ENCODE measurements at regions not wholly inside any gene's neighbourhood (a gene's known extent, or its start where the extent isn't known, plus 50 kb on each side); places are given as distances from the start of the nearest gene placed in this dataset.

GRCh38 chr18:61657066-61657732, 235.6 kb downstream of the RNF152 start:
- Histone ChIP-seq H3K4me3 (ENCODE audit: low read depth, low read length) (no peak overlapping the region), H4K91ac (ENCODE audit: low read depth, low read length) (no peak overlapping the region), H3K79me1 (ENCODE audit: low read length) (no peaks in the 10 kb centered on the region), H2AK5ac (ENCODE audit: low read length) (no peak overlapping the region), H2BK120ac (ENCODE audit: insufficient read depth, low read length, poor library complexity) (no peak overlapping the region), H3K27me3 (ENCODE audit: insufficient read depth, low read length) (no peaks in the 10 kb centered on the region), H3K23ac (ENCODE audit: low read length) (no peak overlapping the region), H3K79me2 (ENCODE audit: control insufficient read depth, insufficient read depth, low read length, poor library complexity) (no peaks in the 10 kb centered on the region), H3K14ac (ENCODE audit: low read length) (no peak overlapping the region), H3K4me2 (ENCODE audit: low read length) (no peak overlapping the region), H3K4ac (ENCODE audit: low read depth, low read length) (no peak overlapping the region), H2BK12ac (ENCODE audit: low read length) (no peak overlapping the region), H3K9ac (ENCODE audit: low read length) (no peak overlapping the region), H2AFZ (ENCODE audit: insufficient read depth, low read length, poor library complexity) (no peak overlapping the region), H3K18ac (ENCODE audit: low read length) (no peak overlapping the region), H4K12ac (ENCODE audit: low read depth, low read length) (no peak overlapping the region), H3K9me3 (ENCODE audit: insufficient read depth, low read depth, low read length) (peaks cover 2% of the 10 kb centered on the region), H4K8ac (ENCODE audit: low read depth, low read length) (no peak overlapping the region), H3K4me1 (ENCODE audit: control insufficient read depth in 1 of 2, insufficient read depth in 2 of 2, low read length in 2 of 2) (peaks cover 0 to 1% of the 10 kb centered on the region in 2 experiments), H2BK5ac (ENCODE audit: low read depth, low read length, poor library complexity) (no peak overlapping the region), H3K36me3 (ENCODE audit: control insufficient read depth in 1 of 2, insufficient read depth in 2 of 2, low read length in 2 of 2) (no peaks in the 10 kb centered on the region), H3K27ac (ENCODE audit: low read depth, low read length) (no peak overlapping the region)
- no CpG with 5 or more reads among the region's 3 CpGs for WGBS (ENCODE audit: extremely low coverage, insufficient coverage, insufficient read length)
- DNase-seq: no peak

GRCh38 chr18:61655630-61656029, 237.2 kb downstream of the RNF152 start:
- no peak overlapping the region for H2BK12ac ChIP-seq (ENCODE audit: low read length)
- H2BK5ac ChIP-seq (ENCODE audit: low read depth, low read length, poor library complexity): no peak overlapping the region
- no peak overlapping the region for H3K23ac ChIP-seq (ENCODE audit: low read length)
- no peak overlapping the region for H4K91ac ChIP-seq (ENCODE audit: low read depth, low read length)
- H3K27me3 ChIP-seq (ENCODE audit: insufficient read depth, low read length): no peaks in the 10 kb centered on the region
- no peaks in the 10 kb centered on the region for H3K9me3 ChIP-seq (ENCODE audit: insufficient read depth, low read depth, low read length)
- H3K4ac ChIP-seq (ENCODE audit: low read depth, low read length): no peak overlapping the region
- no peak overlapping the region for H2AFZ ChIP-seq (ENCODE audit: insufficient read depth, low read length, poor library complexity)
- H3K79me2 ChIP-seq (ENCODE audit: control insufficient read depth, insufficient read depth, low read length, poor library complexity): no peaks in the 10 kb centered on the region
- H4K8ac ChIP-seq (ENCODE audit: low read depth, low read length): no peak overlapping the region
- no peak overlapping the region for H3K9ac ChIP-seq (ENCODE audit: low read length)
- H3K4me3 ChIP-seq (ENCODE audit: low read depth, low read length): no peak overlapping the region
- H3K14ac ChIP-seq (ENCODE audit: low read length): no peak overlapping the region
- no CpG with 5 or more reads among the region's 2 CpGs for WGBS (ENCODE audit: extremely low coverage, insufficient coverage, insufficient read length)
- no peaks in the 10 kb centered on the region for H3K36me3 ChIP-seq (ENCODE audit: control insufficient read depth in 1 of 2, insufficient read depth in 2 of 2, low read length in 2 of 2)
- H3K18ac ChIP-seq (ENCODE audit: low read length): no peak overlapping the region
- no peak overlapping the region for H4K12ac ChIP-seq (ENCODE audit: low read depth, low read length)
- no peaks in the 10 kb centered on the region for H3K79me1 ChIP-seq (ENCODE audit: low read length)
- H3K4me2 ChIP-seq (ENCODE audit: low read length): no peak overlapping the region
- peaks cover 0 to 4% of the 10 kb centered on the region in 2 experiments for H3K4me1 ChIP-seq (ENCODE audit: control insufficient read depth in 1 of 2, insufficient read depth in 2 of 2, low read length in 2 of 2)
- no peak overlapping the region for H2AK5ac ChIP-seq (ENCODE audit: low read length)
- no peak overlapping the region for H3K27ac ChIP-seq (ENCODE audit: low read depth, low read length)
- DNase-seq: no peak
- H2BK120ac ChIP-seq (ENCODE audit: insufficient read depth, low read length, poor library complexity): no peak overlapping the region

- no peak for DNase-seq
- Histone ChIP-seq H3K23ac (ENCODE audit: low read length) (no peak overlapping the region), H3K36me3 (ENCODE audit: control insufficient read depth in 1 of 2, insufficient read depth in 2 of 2, low read length in 2 of 2) (no peaks in the 10 kb centered on the region), H4K91ac (ENCODE audit: low read depth, low read length) (no peak overlapping the region), H2BK120ac (ENCODE audit: insufficient read depth, low read length, poor library complexity) (no peak overlapping the region), H4K12ac (ENCODE audit: low read depth, low read length) (no peak overlapping the region), H3K4me3 (ENCODE audit: low read depth, low read length) (no peak overlapping the region), H2AFZ (ENCODE audit: insufficient read depth, low read length, poor library complexity) (no peak overlapping the region), H2AK5ac (ENCODE audit: low read length) (no peak overlapping the region), H3K79me1 (ENCODE audit: low read length) (no peaks in the 10 kb centered on the region), H3K18ac (ENCODE audit: low read length) (no peak overlapping the region), H2BK12ac (ENCODE audit: low read length) (no peak overlapping the region), H2BK5ac (ENCODE audit: low read depth, low read length, poor library complexity) (no peak overlapping the region), H4K8ac (ENCODE audit: low read depth, low read length) (no peak overlapping the region), H3K27ac (ENCODE audit: low read depth, low read length) (no peak overlapping the region), H3K4ac (ENCODE audit: low read depth, low read length) (no peak overlapping the region), H3K14ac (ENCODE audit: low read length) (no peak overlapping the region), H3K27me3 (ENCODE audit: insufficient read depth, low read length) (no peaks in the 10 kb centered on the region), H3K4me1 (ENCODE audit: control insufficient read depth in 1 of 2, insufficient read depth in 2 of 2, low read length in 2 of 2) (peaks cover 0 to 5% of the 10 kb centered on the region in 2 experiments), H3K79me2 (ENCODE audit: control insufficient read depth, insufficient read depth, low read length, poor library complexity) (no peaks in the 10 kb centered on the region), H3K9ac (ENCODE audit: low read length) (no peak overlapping the region), H3K4me2 (ENCODE audit: low read length) (no peak overlapping the region), H3K9me3 (ENCODE audit: insufficient read depth, low read depth, low read length) (no peaks in the 10 kb centered on the region)
- WGBS (ENCODE audit: extremely low coverage, insufficient coverage, insufficient read length): no CpG with 5 or more reads among the region's 4 CpGs
Observed at GRCh38 chr18:61653823-61654551, 238.8 kb downstream of the RNF152 start.

GRCh38 chr18:61651880-61652268, 240.9 kb downstream of the RNF152 start:
- Histone ChIP-seq H3K79me2 (ENCODE audit: control insufficient read depth, insufficient read depth, low read length, poor library complexity) (no peaks in the 10 kb centered on the region), H2BK12ac (ENCODE audit: low read length) (no peak overlapping the region), H2AK5ac (ENCODE audit: low read length) (no peak overlapping the region), H2BK120ac (ENCODE audit: insufficient read depth, low read length, poor library complexity) (no peak overlapping the region), H4K91ac (ENCODE audit: low read depth, low read length) (no peak overlapping the region), H3K23ac (ENCODE audit: low read length) (no peak overlapping the region), H4K12ac (ENCODE audit: low read depth, low read length) (no peak overlapping the region), H3K4me2 (ENCODE audit: low read length) (no peak overlapping the region), H4K8ac (ENCODE audit: low read depth, low read length) (no peak overlapping the region), H3K27ac (ENCODE audit: low read depth, low read length) (no peak overlapping the region), H3K14ac (ENCODE audit: low read length) (no peak overlapping the region), H3K36me3 (ENCODE audit: control insufficient read depth in 1 of 2, insufficient read depth in 2 of 2, low read length in 2 of 2) (no peaks in the 10 kb centered on the region), H3K4me1 (ENCODE audit: control insufficient read depth in 1 of 2, insufficient read depth in 2 of 2, low read length in 2 of 2) (peaks cover 0 to 6% of the 10 kb centered on the region in 2 experiments), H3K9me3 (ENCODE audit: insufficient read depth, low read depth, low read length) (no peaks in the 10 kb centered on the region), H3K18ac (ENCODE audit: low read length) (no peak overlapping the region), H3K27me3 (ENCODE audit: insufficient read depth, low read length) (no peaks in the 10 kb centered on the region), H3K9ac (ENCODE audit: low read length) (no peak overlapping the region), H3K79me1 (ENCODE audit: low read length) (no peaks in the 10 kb centered on the region), H2BK5ac (ENCODE audit: low read depth, low read length, poor library complexity) (no peak overlapping the region), H2AFZ (ENCODE audit: insufficient read depth, low read length, poor library complexity) (no peak overlapping the region), H3K4me3 (ENCODE audit: low read depth, low read length) (no peak overlapping the region), H3K4ac (ENCODE audit: low read depth, low read length) (no peak overlapping the region)
- no peak for DNase-seq
- WGBS (ENCODE audit: extremely low coverage, insufficient coverage, insufficient read length): no CpG with 5 or more reads among the region's 4 CpGs
